Prostate gland (tissue), 2 donors: ENCODE measurements at regions not wholly inside any gene's neighbourhood (a gene's known extent, or its start where the extent isn't known, plus 50 kb on each side); places are given as distances from the start of the nearest gene placed in this dataset.

Source experiments
- DNase-seq: peaks from one replicate; pipeline ENCODE4 v3.0.0-alpha.2; 2019; ENCODE audit warnings: low spot score
- H3K27ac ChIP-seq, 2 donors: fragments of 200-600 bp; sonication (generic); 2 replicates each; pipeline ENCODE4 v1.5.1; 2017 to 2019
- H3K27me3 ChIP-seq: fragments of 200-600 bp; sonication (generic); replicated peaks from 2 replicates; pipeline ENCODE4 v1.5.1; 2019; ENCODE audit not compliant: insufficient read depth
- H3K36me3 ChIP-seq, 2 donors: fragments of 200-600 bp; sonication (generic); 1 replicate in 1 of 2; 2 replicates in 1 of 2; pipeline versions ENCODE4 v1.5.1 to v1.8.1; 2017 to 2019
- H3K4me1 ChIP-seq: fragments of 200-600 bp; sonication (generic); replicated peaks from 2 replicates; pipeline ENCODE4 v1.5.1; 2019
- H3K4me3 ChIP-seq, 2 donors: fragments of 200-600 bp; sonication (generic); 2 replicates each; pipeline ENCODE4 v1.5.1; 2017 to 2019
- H3K9me3 ChIP-seq: fragments of 200-600 bp; sonication (generic); 2 replicates; pipeline ENCODE4 v1.5.1; 2017
- CTCF ChIP-seq, 4 experiments: fragments of 200-600 bp in 2 of 4; fragments of 450-650 bp in 2 of 4; sonication (generic) in 2 of 4; IDR thresholded peaks; 1 replicate in 3 of 4; 2 replicates in 1 of 4; pipeline ENCODE4 v1.5.1; 2016 to 2019; ENCODE audit warnings: antibody characterized with exemption in 4 of 4, mild to moderate bottlenecking in 2 of 4, moderate library complexity in 2 of 4
- POLR2A ChIP-seq: fragments of 450-650 bp; IDR thresholded peaks from one replicate; pipeline ENCODE4 v1.6.1; 2016; ENCODE audit warnings: antibody characterized with exemption, mild to moderate bottlenecking
- POLR2AphosphoS5 ChIP-seq: sonication (generic); formaldehyde crosslinking; IDR thresholded peaks from one replicate; pipeline ENCODE4 v1.6.1; 2017; ENCODE audit warnings: antibody characterized with exemption
- WGBS: methylation state at CpG from one replicate; pipeline ENCODE4 v1.1.5; 2018; 5-methylcytosine and 5-hydroxymethylcytosine counted together
- intact Hi-C: fragments of 100-400 bp; cut with DNase I; formaldehyde crosslinking; loops from one replicate; pipeline ENCODE4 v1.14.2; 2022

GRCh38 chr3:22901684-22902083 lies 301.4 kb upstream of the UBE2E2 start:
- intact Hi-C loops = loop anchor here (10.0 kb wide), 1 partner anchor 727 kb away; no protein-coding TSS in a partner anchor
- TF ChIP-seq POLR2A (no peak), CTCF (IDR thresholded peaks at IDR 0.05) (no peak), POLR2AphosphoS5 (no peak)
- Histone ChIP-seq H3K36me3 (no peaks in the 10 kb centered on the region), H3K4me3 (no peak overlapping the region), H3K9me3 (no peaks in the 10 kb centered on the region), H3K27me3 (no peaks in the 10 kb centered on the region), H3K4me1 (no peaks in the 10 kb centered on the region), H3K27ac (no peak overlapping the region)
- no peak for DNase-seq

- 89% methylated on average over 1 of the region's 1 CpG for WGBS
- Histone ChIP-seq H3K4me3 (no peak overlapping the region), H3K9me3 (no peaks in the 10 kb centered on the region), H3K27me3 (no peaks in the 10 kb centered on the region), H3K27ac (no peak overlapping the region), H3K36me3 (no peaks in the 10 kb centered on the region), H3K4me1 (no peaks in the 10 kb centered on the region)
- intact Hi-C loops = loop anchor here (5.0 to 10.0 kb wide), 2 partner anchors 340 to 732 kb away; no protein-coding TSS in a partner anchor
- DNase-seq = no peak
- TF ChIP-seq POLR2A = no peak
- no peak for TF ChIP-seq POLR2AphosphoS5
- TF ChIP-seq CTCF (IDR thresholded peaks at IDR 0.05) = no peak
Observed at GRCh38 chr3:22907161-22907780, 295.9 kb upstream of the UBE2E2 start.

- intact Hi-C loops = loop anchor here (5.0 to 10.0 kb wide), 2 partner anchors 340 to 733 kb away; no protein-coding TSS in a partner anchor
Observed at GRCh38 chr3:22907796-22908195, 295.3 kb upstream of the UBE2E2 start.

GRCh38 chr3:22908989-22909507 lies 294.1 kb upstream of the UBE2E2 start:
- no peaks in the 10 kb centered on the region for H3K9me3 ChIP-seq

More at GRCh38 chr3:22907796-22908195, 295.3 kb upstream of the UBE2E2 start:
- Histone ChIP-seq H3K9me3 (no peaks in the 10 kb centered on the region), H3K4me1 (no peaks in the 10 kb centered on the region), H3K27me3 (no peaks in the 10 kb centered on the region), H3K36me3 (no peaks in the 10 kb centered on the region), H3K27ac (no peak overlapping the region), H3K4me3 (no peak overlapping the region)
- DNase-seq = no peak
- WGBS = 72% methylated on average over 2 of the region's 2 CpGs
- TF ChIP-seq POLR2AphosphoS5 (no peak), POLR2A (no peak), CTCF (IDR thresholded peaks at IDR 0.05) (no peak)

More at GRCh38 chr3:22908989-22909507, 294.1 kb upstream of the UBE2E2 start:
- no peak overlapping the region for H3K27ac ChIP-seq
- no peaks in the 10 kb centered on the region for H3K36me3 ChIP-seq
- TF ChIP-seq POLR2AphosphoS5 (no peak), CTCF (IDR thresholded peaks at IDR 0.05) (peak in 1 of 4 experiments; percentile 31), POLR2A (no peak)
- no peak overlapping the region for H3K4me3 ChIP-seq
- 34% methylated on average over 3 of the region's 3 CpGs for WGBS
- H3K4me1 ChIP-seq = no peaks in the 10 kb centered on the region
- H3K27me3 ChIP-seq = no peaks in the 10 kb centered on the region
- no peak for DNase-seq
- intact Hi-C loops = loop anchor here (5.0 to 10.0 kb wide), 2 partner anchors 342 to 734 kb away; no protein-coding TSS in a partner anchor
